Rectal smooth muscle tissue (tissue), 1 donor: ENCODE measurements at regions not wholly inside any gene's neighbourhood (a gene's known extent, or its start where the extent isn't known, plus 50 kb on each side); places are given as distances from the start of the nearest gene placed in this dataset.
"Not testable (repeated sequence)": the region's sequence is repeated elsewhere in the genome, so short reads cannot be mapped to it uniquely, and the experiment has no call there.

Experiments
- H3K27ac ChIP-seq: one replicate; pipeline ENCODE4 v1.7.0; 2013; ENCODE audit warnings: low read depth, low read length, inconsistent platforms
- H3K27me3 ChIP-seq: one replicate; pipeline ENCODE4 v1.7.0; 2013; ENCODE audit warnings: low read length; ENCODE audit not compliant: control insufficient read depth, insufficient read depth
- H3K36me3 ChIP-seq: one replicate; pipeline ENCODE4 v1.7.0; 2013; ENCODE audit warnings: low read length; ENCODE audit not compliant: control insufficient read depth, insufficient read depth
- H3K4me1 ChIP-seq: one replicate; pipeline ENCODE4 v1.7.0; 2013; ENCODE audit warnings: low read length; ENCODE audit not compliant: control insufficient read depth, insufficient read depth
- H3K4me3 ChIP-seq: one replicate; pipeline ENCODE4 v1.7.0; 2013; ENCODE audit warnings: low read length
- H3K9ac ChIP-seq: one replicate; pipeline ENCODE4 v1.7.0; 2013; ENCODE audit warnings: low read length

GRCh38 chr3:190188197-190188596, 67.5 kb upstream of the P3H2 start:
- H3K4me1 ChIP-seq = no peaks in the 10 kb centered on the region
- H3K36me3 ChIP-seq = no peaks in the 10 kb centered on the region
- H3K27me3 ChIP-seq = no peaks in the 10 kb centered on the region
- no peak overlapping the region for H3K27ac ChIP-seq
- H3K9ac ChIP-seq = no peak overlapping the region
- H3K4me3 ChIP-seq = no peak overlapping the region

DNA sequence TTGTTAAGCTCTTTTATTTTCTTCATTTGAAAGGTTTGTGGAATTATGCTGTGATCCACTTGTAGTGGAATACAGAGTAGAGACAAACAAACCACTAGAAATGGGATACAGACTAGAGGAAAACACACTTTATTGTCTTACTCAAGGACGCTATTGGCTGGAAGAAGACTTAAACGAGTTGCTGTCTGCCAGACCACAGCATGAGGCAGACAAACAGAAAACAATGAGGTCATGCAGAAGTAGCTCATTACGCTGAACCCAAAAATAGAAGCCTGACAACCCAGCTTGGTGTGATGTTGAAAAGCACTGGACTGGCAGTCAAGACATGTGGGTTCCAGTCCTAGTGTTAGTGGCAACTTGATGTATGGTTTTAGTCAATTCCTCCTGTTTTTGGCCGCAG, 62.4 kb upstream of the P3H2 start:
- Histone ChIP-seq H3K27ac (peak overlapping the region; percentile 3), H3K4me1 (no peaks in the 10 kb centered on the region), H3K9ac (no peak overlapping the region), H3K4me3 (no peak overlapping the region), H3K27me3 (no peaks in the 10 kb centered on the region), H3K36me3 (no peaks in the 10 kb centered on the region)

DNA sequence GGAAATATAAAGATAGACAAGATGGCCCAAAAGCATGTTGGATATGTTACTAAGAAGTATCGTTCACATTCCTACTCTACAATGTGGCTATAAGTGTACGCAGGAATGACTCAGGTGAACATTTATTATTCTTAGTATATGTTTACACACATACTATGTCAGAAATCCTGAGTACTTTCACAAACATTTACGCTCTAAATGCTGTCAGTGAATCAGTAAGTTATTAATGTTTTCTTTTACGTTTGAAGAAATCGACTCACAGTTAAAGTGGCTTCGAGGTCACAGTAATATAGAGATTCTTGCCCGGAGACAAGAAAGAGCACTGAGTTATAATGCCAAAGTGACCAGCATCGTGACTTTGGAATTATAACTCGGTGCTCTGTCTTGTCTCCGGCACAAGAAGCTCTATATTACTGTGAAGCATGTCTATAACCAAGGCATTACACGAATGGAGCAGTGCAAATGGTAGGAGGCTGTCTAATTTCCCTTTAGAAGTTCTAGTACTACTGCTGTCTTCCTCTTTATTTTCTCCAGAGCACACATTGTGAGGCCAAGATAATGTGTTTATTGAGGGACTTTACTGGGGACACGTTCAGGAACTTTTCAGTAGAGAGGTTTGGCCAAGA, 61.8 kb upstream of the P3H2 start:
- peak overlapping the region; percentile 3 for H3K27ac ChIP-seq
- H3K4me3 ChIP-seq = no peak overlapping the region
- H3K27me3 ChIP-seq = no peaks in the 10 kb centered on the region
- no peak overlapping the region for H3K9ac ChIP-seq
- no peaks in the 10 kb centered on the region for H3K36me3 ChIP-seq
- no peaks in the 10 kb centered on the region for H3K4me1 ChIP-seq

- Histone ChIP-seq H3K9ac (no peak overlapping the region), H3K36me3 (no peaks in the 10 kb centered on the region), H3K4me1 (no peaks in the 10 kb centered on the region), H3K27me3 (no peaks in the 10 kb centered on the region), H3K27ac (no peak overlapping the region), H3K4me3 (no peak overlapping the region)
Measured at GRCh38 chr3:190180268-190180667, 59.6 kb upstream of the P3H2 start.

GRCh38 chr3:190178779-190179178, 58.1 kb upstream of the P3H2 start:
- no peaks in the 10 kb centered on the region for H3K27me3 ChIP-seq

GRCh38 chr3:190176933-190177525, 56.3 kb upstream of the P3H2 start:
- H3K4me3 ChIP-seq, H3K36me3 ChIP-seq, H3K27me3 ChIP-seq, H3K9ac ChIP-seq, H3K27ac ChIP-seq, H3K4me1 ChIP-seq: not testable (repeated sequence)

More at GRCh38 chr3:190178779-190179178, 58.1 kb upstream of the P3H2 start:
- Histone ChIP-seq H3K9ac (no peak overlapping the region), H3K4me1 (no peaks in the 10 kb centered on the region), H3K36me3 (no peaks in the 10 kb centered on the region), H3K27ac (no peak overlapping the region), H3K4me3 (no peak overlapping the region)

DNA sequence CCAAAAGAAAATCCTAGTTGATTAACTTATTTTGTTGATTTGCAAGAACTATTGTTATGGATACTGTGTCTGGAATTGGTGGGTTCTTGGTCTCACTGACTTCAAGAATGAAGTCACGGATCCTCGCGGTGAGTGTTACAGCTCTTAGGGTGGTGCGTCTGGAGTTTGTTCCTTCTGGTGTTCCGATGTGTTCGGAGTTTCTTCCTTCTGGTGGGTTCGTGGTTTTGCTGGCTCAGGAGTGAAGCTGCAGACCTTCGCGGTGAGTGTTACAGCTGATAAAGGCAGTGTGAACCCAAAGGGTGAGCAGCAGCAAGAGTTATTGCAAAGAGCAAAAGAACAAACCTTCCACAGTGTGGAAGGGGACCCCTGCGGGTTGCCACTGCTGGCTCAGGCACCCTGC, 55.4 kb upstream of the P3H2 start:
- H3K9ac ChIP-seq, H3K27me3 ChIP-seq, H3K27ac ChIP-seq, H3K4me3 ChIP-seq, H3K36me3 ChIP-seq, H3K4me1 ChIP-seq: not testable (repeated sequence)

GRCh38 chr3:190175490-190175889, 54.8 kb upstream of the P3H2 start:
- no peaks in the 10 kb centered on the region for H3K27me3 ChIP-seq

GRCh38 chr3:190174471-190174870, 53.8 kb upstream of the P3H2 start:
- H3K4me3 ChIP-seq = no peak overlapping the region
- no peaks in the 10 kb centered on the region for H3K27me3 ChIP-seq
- H3K36me3 ChIP-seq = no peaks in the 10 kb centered on the region
- H3K4me1 ChIP-seq = no peaks in the 10 kb centered on the region
- H3K27ac ChIP-seq = no peak overlapping the region
- H3K9ac ChIP-seq = no peak overlapping the region

More at GRCh38 chr3:190175490-190175889, 54.8 kb upstream of the P3H2 start:
- Histone ChIP-seq H3K9ac (no peak overlapping the region), H3K27ac (no peak overlapping the region), H3K36me3 (no peaks in the 10 kb centered on the region), H3K4me1 (no peaks in the 10 kb centered on the region), H3K4me3 (no peak overlapping the region)

DNA sequence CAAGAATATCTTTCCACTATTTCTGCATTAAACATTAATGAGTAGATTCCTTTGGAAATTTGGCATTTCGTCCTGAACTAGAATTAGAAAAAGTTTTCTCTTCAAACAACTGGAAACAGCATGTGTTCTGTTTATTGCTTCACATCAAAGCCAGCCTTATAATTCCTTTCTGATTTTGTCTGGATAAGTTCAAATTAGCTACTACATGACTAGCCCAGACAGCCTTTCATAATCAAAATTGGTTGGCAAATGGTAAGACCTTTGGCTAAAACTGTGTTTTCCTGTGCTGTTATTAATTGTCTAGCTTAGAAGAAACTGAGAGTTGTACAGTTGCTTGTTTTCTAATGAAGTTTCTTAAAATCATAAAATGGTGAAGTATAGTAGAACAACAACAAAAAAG, 52.7 kb upstream of the P3H2 start:
- H3K4me3 ChIP-seq = no peak overlapping the region
- no peak overlapping the region for H3K9ac ChIP-seq

GRCh38 chr3:190172751-190173150, 52.1 kb upstream of the P3H2 start:
- H3K9ac ChIP-seq = no peak overlapping the region
- no peak overlapping the region for H3K4me3 ChIP-seq
- no peak overlapping the region for H3K27ac ChIP-seq
- no peaks in the 10 kb centered on the region for H3K36me3 ChIP-seq
- H3K4me1 ChIP-seq = no peaks in the 10 kb centered on the region
- H3K27me3 ChIP-seq = no peaks in the 10 kb centered on the region

More for the DNA sequence above, 52.7 kb upstream of the P3H2 start:
- no peaks in the 10 kb centered on the region for H3K36me3 ChIP-seq
- H3K4me1 ChIP-seq = no peaks in the 10 kb centered on the region
- no peaks in the 10 kb centered on the region for H3K27me3 ChIP-seq
- H3K27ac ChIP-seq = no peak overlapping the region
